ENCODE measurements at regions not wholly inside any gene's neighbourhood (a gene's known extent, or its start where the extent isn't known, plus 50 kb on each side); places are given as distances from the start of the nearest gene placed in this dataset.

DNA sequence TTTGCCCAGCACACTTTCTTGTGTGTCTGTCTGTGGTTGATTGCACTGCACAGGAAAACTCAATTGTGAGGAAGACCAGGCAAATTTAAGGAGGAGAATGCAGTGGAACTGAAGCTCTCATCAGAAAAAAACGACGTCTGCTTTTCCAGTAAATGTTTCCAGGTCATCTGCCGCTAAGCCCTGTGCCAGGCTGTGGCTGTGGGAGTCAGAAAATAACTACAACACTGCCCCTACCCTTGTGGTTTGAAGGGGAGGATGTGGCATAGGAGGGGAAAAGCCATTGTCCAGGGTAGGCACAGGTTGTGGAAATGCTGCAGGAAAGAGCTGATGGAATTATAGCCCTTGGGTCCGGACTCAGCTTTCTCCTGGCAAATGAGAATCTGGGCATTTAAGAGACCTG lies 259.7 kb upstream of the TMEM132C start:
- TF ChIP-seq CTCF (IDR thresholded peaks at IDR 0.05; ENCODE audit: poor library complexity, severe bottlenecking): no peak
- TF ChIP-seq TAF1 (IDR thresholded peaks at IDR 0.05; ENCODE audit: low read depth): no peak
- no peak for TF ChIP-seq RAD21 (conservative IDR thresholded peaks at IDR 0.05)
